H1 (cell line): ENCODE measurements at regions not wholly inside any gene's neighbourhood (a gene's known extent, or its start where the extent isn't known, plus 50 kb on each side); places are given as distances from the start of the nearest gene placed in this dataset.

Experiments
- CTCF ChIA-PET: fragments of 300-600 bp; sonication (Branson Sonifier 250); formaldehyde crosslinking; loops from one replicate; lab custom pipeline; 2021; ENCODE audit not compliant: partially characterized antibody; lab: Charles Lee
- POLR2A ChIA-PET: fragments of 300-600 bp; sonication (Branson Sonifier 250); formaldehyde crosslinking; loops from one replicate; lab custom pipeline; 2021; ENCODE audit warnings: inconsistent platforms; ENCODE audit not compliant: partially characterized antibody; lab: Charles Lee
- DNase-seq, 2 experiments: peaks; one replicate each; pipeline versions ENCODE4 v3.0.0 to v3.0.0-alpha.2; 2010 to 2022; ENCODE audit warnings: low spot score in 2 of 2, low read depth in 1 of 2, mixed read lengths in 1 of 2
- FAIRE-seq: peaks from 2 replicates; lab custom pipeline; 2011; peaks lifted over from hg19 to GRCh38; lab: Jason Lieb, UNC
- H2AFZ ChIP-seq: 2 replicates; pipeline ENCODE4 v1.8.1; 2012; ENCODE audit warnings: low read length, inconsistent platforms
- H2AK5ac ChIP-seq: 2 replicates; pipeline ENCODE4 v1.6.1; 2013; ENCODE audit warnings: low read depth, low read length
- H2BK120ac ChIP-seq: replicated peaks from 2 replicates; pipeline ENCODE3; 2013; ENCODE audit warnings: low read depth, low read length, inconsistent platforms
- H2BK12ac ChIP-seq: 2 replicates; pipeline ENCODE4 v1.6.1; 2013; ENCODE audit warnings: low read depth, low read length
- H2BK15ac ChIP-seq: 2 replicates; pipeline ENCODE4 v1.6.1; 2013; ENCODE audit warnings: low read length
- H2BK20ac ChIP-seq: 2 replicates; pipeline ENCODE4 v1.6.1; 2013; ENCODE audit warnings: low read length
- H2BK5ac ChIP-seq: 2 replicates; pipeline ENCODE4 v1.6.1; 2013; ENCODE audit warnings: low read depth, low read length
- H3K14ac ChIP-seq: 2 replicates; pipeline ENCODE4 v1.6.1; 2013; ENCODE audit warnings: inconsistent platforms; ENCODE audit not compliant: insufficient read length
- H3K18ac ChIP-seq: 2 replicates; pipeline ENCODE4 v1.6.1; 2013; ENCODE audit warnings: low read length; ENCODE audit errors: extremely low read depth
- H3K23ac ChIP-seq: 2 replicates; pipeline ENCODE4 v1.6.1; 2013; ENCODE audit warnings: inconsistent platforms; ENCODE audit not compliant: insufficient read length
- H3K23me2 ChIP-seq: 2 replicates; pipeline ENCODE4 v1.6.1; 2013; ENCODE audit warnings: low read depth, low read length
- H3K27ac ChIP-seq: 2 replicates; pipeline ENCODE4 v1.6.1; 2011; ENCODE audit warnings: low read depth, low read length, inconsistent platforms
- H3K27me3 ChIP-seq, 4 experiments: replicated peaks in 1 of 4; 1 replicate in 1 of 4; 2 replicates in 3 of 4; pipeline versions ENCODE4 v1.6.1 to v1.8.1; 2011 to 2013; ENCODE audit warnings: low read length in 3 of 4, mild to moderate bottlenecking in 3 of 4, inconsistent platforms in 2 of 4, mixed read lengths in 2 of 4, moderate library complexity in 1 of 4; ENCODE audit not compliant: control insufficient read depth in 3 of 4, insufficient read depth in 3 of 4; ENCODE audit errors: extremely low read depth in 1 of 4
- H3K36me3 ChIP-seq, 4 experiments: 2 replicates each; pipeline versions ENCODE4 v1.6.1 to v1.8.1; 2011 to 2013; ENCODE audit warnings: mild to moderate bottlenecking in 4 of 4, low read length in 3 of 4, moderate library complexity in 2 of 4, control low read depth in 1 of 4, inconsistent platforms in 1 of 4; ENCODE audit not compliant: insufficient read depth in 4 of 4, control insufficient read depth in 2 of 4
- H3K4ac ChIP-seq: replicated peaks from 2 replicates; pipeline ENCODE3; 2013; ENCODE audit warnings: low read length, low read depth, mixed read lengths, inconsistent platforms; ENCODE audit not compliant: insufficient read length
- H3K4me1 ChIP-seq, 4 experiments: replicated peaks in 1 of 4; 1 replicate in 1 of 4; 2 replicates in 3 of 4; pipeline versions ENCODE4 v1.6.1 to v1.8.1; 2011 to 2013; ENCODE audit warnings: low read length in 3 of 4, inconsistent platforms in 2 of 4, mixed read lengths in 1 of 4; ENCODE audit not compliant: insufficient read depth in 4 of 4, control insufficient read depth in 3 of 4
- H3K4me2 ChIP-seq, 2 experiments: 2 replicates each; pipeline versions ENCODE4 v1.6.1 to v1.8.1; 2011 to 2013; ENCODE audit warnings: low read depth in 2 of 2, low read length in 2 of 2, control low read depth in 1 of 2, inconsistent platforms in 1 of 2, mild to moderate bottlenecking in 1 of 2; ENCODE audit not compliant: insufficient read depth in 1 of 2
- H3K4me3 ChIP-seq, 4 experiments: fragments of 200-600, 300-600 bp in 1 of 4; sonication (generic), shearing (Covaris generic), sonication (Bioruptor Twin) in 1 of 4; 2 replicates each; pipeline versions ENCODE4 v1.5.1 to v1.8.1; 2011 to 2016; ENCODE audit warnings: low read length in 4 of 4, low read depth in 3 of 4, control low read depth in 2 of 4, inconsistent platforms in 2 of 4, mild to moderate bottlenecking in 2 of 4, mixed read lengths in 1 of 4, moderate library complexity in 1 of 4; ENCODE audit not compliant: insufficient read depth in 2 of 4; ENCODE audit errors: extremely low read depth in 1 of 4
- H3K56ac ChIP-seq: replicated peaks from 2 replicates; pipeline ENCODE3; 2013; ENCODE audit warnings: low read depth, mild to moderate bottlenecking, mixed read lengths, low read length, inconsistent platforms; ENCODE audit not compliant: insufficient read length
- H3K79me1 ChIP-seq: 2 replicates; pipeline ENCODE4 v1.6.1; 2013; ENCODE audit warnings: low read depth, low read length, control low read depth
- H3K79me2 ChIP-seq, 2 experiments: 2 replicates each; pipeline versions ENCODE4 v1.6.1 to v1.8.1; 2012 to 2013; ENCODE audit warnings: low read length in 2 of 2, mild to moderate bottlenecking in 2 of 2, inconsistent platforms in 1 of 2; ENCODE audit not compliant: insufficient read depth in 2 of 2, control insufficient read depth in 1 of 2
- H3K9ac ChIP-seq, 4 experiments: replicated peaks in 1 of 4; 1 replicate in 1 of 4; 2 replicates in 3 of 4; pipeline versions ENCODE4 v1.6.1 to v1.8.1; 2011 to 2013; ENCODE audit warnings: low read depth in 3 of 4, low read length in 3 of 4, control low read depth in 2 of 4, mild to moderate bottlenecking in 2 of 4, moderate library complexity in 2 of 4, inconsistent platforms in 1 of 4; ENCODE audit errors: extremely low read depth in 1 of 4
- H3K9me3 ChIP-seq, 2 experiments: 2 replicates each; pipeline versions ENCODE4 v1.6.1 to v1.8.1; 2012 to 2013; ENCODE audit warnings: mild to moderate bottlenecking in 2 of 2, moderate library complexity in 2 of 2, control low read depth in 1 of 2, inconsistent platforms in 1 of 2, low read depth in 1 of 2, low read length in 1 of 2, mixed read lengths in 1 of 2; ENCODE audit not compliant: insufficient read depth in 2 of 2
- H4K20me1 ChIP-seq, 2 experiments: replicated peaks in 1 of 2; 2 replicates each; pipeline versions ENCODE3 to v1.8.1; 2011 to 2013; ENCODE audit warnings: inconsistent platforms in 2 of 2, low read length in 2 of 2, mild to moderate bottlenecking in 1 of 2; ENCODE audit not compliant: insufficient read depth in 2 of 2, control insufficient read depth in 1 of 2
- H4K5ac ChIP-seq: 2 replicates; pipeline ENCODE4 v1.6.1; 2013; ENCODE audit warnings: low read length, low read depth, mixed read lengths, inconsistent platforms; ENCODE audit not compliant: insufficient read length
- H4K8ac ChIP-seq: 2 replicates; pipeline ENCODE4 v1.8.0; 2013; ENCODE audit warnings: mild to moderate bottlenecking, moderate library complexity, low read length, inconsistent platforms; ENCODE audit not compliant: insufficient read depth; ENCODE audit errors: extremely low read depth
- H4K91ac ChIP-seq: replicated peaks from 2 replicates; pipeline ENCODE3; 2013; ENCODE audit warnings: low read length, mixed read lengths, inconsistent platforms; ENCODE audit not compliant: insufficient read length
- CHD2 ChIP-seq: IDR thresholded peaks from 2 replicates; pipeline ENCODE4 v1.6.1; 2012; ENCODE audit warnings: low read length, improper control_type of control experiment
- GTF2F1 ChIP-seq: IDR thresholded peaks from 2 replicates; pipeline ENCODE4 v1.6.1; 2012; ENCODE audit warnings: low read depth, low read length, improper control_type of control experiment, borderline replicate concordance
- POLR2A ChIP-seq, 2 experiments: IDR thresholded peaks; 1 replicate in 1 of 2; 2 replicates in 1 of 2; pipeline ENCODE4 v1.6.1; 2011; ENCODE audit warnings: low read depth in 2 of 2, low read length in 2 of 2, mild to moderate bottlenecking in 2 of 2; ENCODE audit errors: control extremely low read depth in 1 of 2
- WGBS, 2 experiments: shearing (Covaris generic) in 1 of 2; methylation state at CpG; one replicate each; pipeline versions ENCODE4 v1.1.6 to v1.1.7; 2013 to 2015; ENCODE audit warnings: low lambda C conversion rate in 2 of 2, mixed read lengths in 2 of 2, inconsistent platforms in 1 of 2, low coverage in 1 of 2, missing lambda C conversion rate in 1 of 2; ENCODE audit not compliant: insufficient replicate concordance in 2 of 2, insufficient coverage in 1 of 2, insufficient read length in 1 of 2; ENCODE audit errors: extremely low coverage in 1 of 2, missing lambda C conversion rate in 1 of 2; 5-methylcytosine and 5-hydroxymethylcytosine counted together

- no peak for DNase-seq
Measured at GRCh38 chr7:116093516-116094301, 63.1 kb upstream of the TFEC start.

More at GRCh38 chr7:116093516-116094301, 63.1 kb upstream of the TFEC start:
- Histone ChIP-seq H3K27ac (no peak overlapping the region), H3K18ac (no peak overlapping the region), H2AK5ac (no peak overlapping the region), H3K56ac (no peak overlapping the region), H3K79me1 (no peaks in the 10 kb centered on the region), H3K23ac (no peak overlapping the region), H3K14ac (no peak overlapping the region), H2BK15ac (no peak overlapping the region), H2BK120ac (no peak overlapping the region), H2AFZ (no peak overlapping the region), H3K4me1 (no peaks in the 10 kb centered on the region), H3K4ac (no peak overlapping the region), H2BK5ac (no peak overlapping the region), H3K9ac (no peak overlapping the region), H2BK20ac (no peak overlapping the region), H3K4me3 (no peak overlapping the region), H3K27me3 (no peaks in the 10 kb centered on the region), H4K91ac (no peak overlapping the region), H4K5ac (no peak overlapping the region), H4K8ac (no peak overlapping the region), H2BK12ac (no peak overlapping the region), H3K36me3 (no peaks in the 10 kb centered on the region), H4K20me1 (no peaks in the 10 kb centered on the region), H3K23me2 (no peaks in the 10 kb centered on the region), H3K4me2 (no peak overlapping the region), H3K9me3 (no peaks in the 10 kb centered on the region), H3K79me2 (no peaks in the 10 kb centered on the region)
- no peak for TF ChIP-seq GTF2F1
- TF ChIP-seq POLR2A (IDR thresholded peaks at IDR 0.05; ENCODE audit: control extremely low read depth in 1 of 2, low read depth in 2 of 2, low read length in 2 of 2): no peak
- TF ChIP-seq CHD2: no peak
- CTCF ChIA-PET: no interaction called here
- 88% methylated on average over 4 of the region's 4 CpGs; no CpG with 5 or more reads in 1 of the 2 experiments for WGBS, 2 experiments
- POLR2A ChIA-PET: no interaction called here
- no peak for FAIRE-seq
